GM18858 (cell line): ENCODE measurements at regions not wholly inside any gene's neighbourhood (a gene's known extent, or its start where the extent isn't known, plus 50 kb on each side); places are given as distances from the start of the nearest gene placed in this dataset.

Source experiments
- ATAC-seq: cut with Tn5 transposase; IDR thresholded peaks from one replicate; pipeline ENCODE4 v1.9.1; 2021; ENCODE audit not compliant: unreplicated experiment

DNA sequence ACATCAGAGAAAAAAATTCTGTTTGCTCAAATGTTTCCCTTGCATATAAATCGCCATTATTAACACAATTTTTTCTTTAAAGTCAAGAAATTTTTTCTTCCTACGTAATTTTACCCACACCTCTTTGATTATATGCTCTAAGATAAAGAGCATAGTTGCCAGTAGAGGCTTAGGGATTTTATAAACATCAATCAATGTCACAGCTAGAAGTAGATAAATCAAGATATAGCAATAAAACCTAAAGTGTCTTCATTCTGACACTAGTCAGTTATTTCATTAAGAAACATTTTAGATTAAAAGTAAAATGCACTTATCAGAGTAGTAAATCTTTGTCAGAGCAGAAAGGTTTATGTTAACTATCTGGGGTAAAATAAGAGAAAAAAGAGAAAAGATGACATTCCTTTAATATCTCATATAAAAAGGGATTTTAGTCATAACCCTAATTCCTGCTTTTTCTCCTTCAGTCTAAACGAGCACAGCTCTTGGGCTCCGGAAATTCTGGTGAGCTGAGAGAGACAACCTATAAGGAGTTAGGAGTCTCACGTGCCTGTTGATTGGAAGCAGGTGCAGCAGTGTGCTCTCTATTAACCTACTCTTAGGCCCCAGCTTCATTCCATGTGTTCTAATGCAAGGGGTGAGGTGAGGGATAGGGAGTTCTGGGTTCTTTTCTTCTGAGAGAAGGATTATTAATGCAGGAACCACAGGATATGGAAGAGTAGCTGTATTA, 172.4 kb upstream of the GULP1 start:
- no peak for ATAC-seq

DNA sequence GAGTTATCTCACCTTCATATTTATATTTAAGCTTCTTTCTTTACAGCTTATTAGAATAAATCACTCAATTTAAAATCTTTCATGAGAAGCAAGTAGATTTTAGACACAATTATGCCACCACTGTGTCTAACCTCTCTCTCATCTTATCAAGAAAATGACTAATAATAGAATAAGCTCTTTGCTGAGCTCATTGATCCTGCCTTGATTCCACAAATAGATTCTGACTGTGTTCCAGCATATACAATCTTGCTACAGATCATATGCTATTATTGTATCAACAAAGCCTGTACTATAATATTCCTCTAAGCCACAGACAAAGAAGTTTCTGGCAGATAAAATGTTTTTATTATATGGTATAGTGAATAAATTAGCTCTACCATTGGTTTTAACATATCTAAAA, 168.7 kb upstream of the GULP1 start:
- ATAC-seq: no peak

DNA sequence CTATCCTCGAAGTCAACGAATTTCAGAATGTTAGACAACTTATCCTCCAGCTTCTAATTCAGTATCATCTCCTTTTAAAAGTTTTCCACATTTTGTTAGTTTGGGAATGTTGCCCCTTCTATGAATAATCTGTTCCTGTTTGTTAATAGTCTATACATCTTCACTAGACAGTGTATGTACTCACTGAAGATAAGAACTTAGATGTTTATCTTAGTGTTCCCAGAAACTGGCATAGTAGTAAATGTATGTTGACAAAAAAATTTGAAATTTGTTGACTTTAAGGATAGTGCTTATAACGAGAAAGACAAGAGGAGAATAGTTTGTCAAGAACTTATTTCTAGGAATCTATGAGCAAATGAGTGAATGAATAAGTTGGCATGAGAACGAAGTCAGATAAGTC, 162.0 kb upstream of the GULP1 start:
- ATAC-seq: no peak

DNA sequence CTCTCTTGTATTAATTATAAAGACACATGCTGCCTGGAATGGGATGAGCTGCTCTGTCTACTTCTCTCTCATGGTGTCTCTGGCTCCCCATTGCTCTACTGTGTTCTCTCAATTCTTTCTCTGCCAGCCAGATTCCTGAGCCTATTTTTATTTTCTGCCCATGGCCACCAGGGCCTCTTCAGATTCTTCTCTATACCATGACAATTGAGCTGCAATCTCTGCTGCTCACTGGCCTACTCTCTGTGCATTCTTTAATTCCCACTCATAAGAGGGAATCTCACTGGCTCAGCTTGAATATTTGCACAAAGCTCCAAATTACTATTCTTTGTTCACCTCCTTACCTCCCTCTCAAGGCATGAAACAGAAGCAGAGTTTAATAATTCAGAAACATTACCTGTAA, 161.4 kb upstream of the GULP1 start:
- no peak for ATAC-seq

DNA sequence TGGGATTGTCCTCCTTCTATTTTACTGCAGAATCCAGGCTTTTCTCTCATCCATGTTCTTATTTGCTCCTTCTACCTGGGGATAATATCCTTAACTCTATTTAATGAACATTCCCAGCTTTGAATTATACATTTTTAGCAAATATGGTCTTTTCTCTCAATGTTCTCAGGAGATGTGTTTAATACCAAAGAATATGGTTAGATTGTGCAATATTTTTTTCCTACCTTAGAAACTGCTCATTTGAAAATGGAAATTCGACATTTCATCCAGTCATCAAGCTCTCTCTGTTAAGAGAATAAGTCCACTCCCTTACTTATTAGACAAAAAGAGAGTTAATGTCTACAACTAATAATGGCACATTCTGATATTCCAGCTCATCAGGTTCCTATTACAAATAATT, 160.4 kb upstream of the GULP1 start:
- no peak for ATAC-seq

DNA sequence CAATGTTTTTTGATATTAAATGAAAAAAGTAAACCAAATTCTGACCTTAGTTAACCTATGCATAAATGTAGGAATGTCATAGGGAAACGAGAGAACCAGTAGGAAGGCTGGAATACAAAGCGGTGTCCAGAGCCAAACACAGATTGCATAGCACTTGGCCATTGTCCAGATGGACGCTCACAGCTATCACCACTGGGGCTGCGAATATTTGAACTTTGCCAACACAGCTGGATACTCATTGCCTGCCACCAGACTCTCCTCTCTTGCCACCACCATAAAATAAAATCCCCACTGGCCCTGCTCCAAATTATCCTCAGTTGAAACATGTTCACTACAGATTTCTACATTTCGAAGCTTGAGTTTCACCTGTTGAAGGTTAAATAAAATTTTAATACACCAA, 159.3 kb upstream of the GULP1 start:
- no peak for ATAC-seq

DNA sequence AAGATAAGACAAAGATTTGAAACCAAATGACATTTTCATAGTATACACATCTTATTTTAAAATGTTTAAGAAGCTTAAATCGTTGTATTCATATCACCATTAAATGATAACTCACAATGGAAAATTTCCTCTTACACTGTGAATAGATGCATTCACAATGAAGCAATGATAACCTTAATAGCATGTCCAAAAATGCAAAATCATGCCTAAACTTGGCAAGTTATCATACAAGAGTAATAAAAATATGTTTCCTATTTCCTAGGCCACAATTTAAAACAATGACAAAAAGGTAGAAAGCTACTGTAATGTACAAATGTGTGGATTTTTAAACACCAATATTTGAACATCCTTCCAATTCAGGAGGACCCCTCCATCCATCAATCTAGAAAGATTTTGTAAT, 157.4 kb upstream of the GULP1 start:
- ATAC-seq: no peak

DNA sequence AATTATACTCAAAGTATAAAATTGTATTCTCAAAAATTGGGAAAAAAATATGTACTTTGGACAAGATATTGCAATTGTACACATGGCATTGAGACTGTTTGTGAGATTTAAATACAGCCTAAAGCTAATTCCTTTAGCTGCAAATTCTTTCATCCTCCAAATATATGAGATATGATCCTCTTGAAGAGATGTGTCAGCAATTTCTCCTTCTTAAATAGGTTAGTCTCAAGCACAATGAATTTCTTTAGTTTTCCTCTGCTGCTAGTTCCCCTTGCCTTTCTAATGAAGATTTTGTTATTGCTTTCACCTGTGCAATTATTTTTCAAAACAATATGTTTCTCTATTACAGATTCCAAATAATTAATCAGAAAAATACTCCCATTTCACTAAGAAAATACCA, 153.4 kb upstream of the GULP1 start:
- no peak for ATAC-seq

DNA sequence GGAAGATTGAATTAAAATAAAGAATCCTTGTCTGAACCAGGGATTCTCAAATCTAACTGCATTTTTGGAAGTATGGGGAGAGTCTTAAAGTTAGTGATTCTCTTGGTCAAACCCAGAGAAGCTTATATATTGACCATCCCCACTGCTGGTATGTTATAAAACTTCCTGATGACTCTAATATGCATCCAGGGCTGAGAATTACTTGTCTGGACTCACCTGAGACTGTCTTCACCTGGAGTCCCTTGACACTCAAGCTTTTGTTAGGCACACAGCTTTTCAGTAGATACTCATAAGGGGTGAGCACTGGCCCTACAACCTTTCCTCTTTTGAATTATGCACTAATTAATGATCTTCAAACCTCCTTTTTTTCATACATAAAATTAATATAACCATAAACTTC, 149.6 kb upstream of the GULP1 start:
- no peak for ATAC-seq

DNA sequence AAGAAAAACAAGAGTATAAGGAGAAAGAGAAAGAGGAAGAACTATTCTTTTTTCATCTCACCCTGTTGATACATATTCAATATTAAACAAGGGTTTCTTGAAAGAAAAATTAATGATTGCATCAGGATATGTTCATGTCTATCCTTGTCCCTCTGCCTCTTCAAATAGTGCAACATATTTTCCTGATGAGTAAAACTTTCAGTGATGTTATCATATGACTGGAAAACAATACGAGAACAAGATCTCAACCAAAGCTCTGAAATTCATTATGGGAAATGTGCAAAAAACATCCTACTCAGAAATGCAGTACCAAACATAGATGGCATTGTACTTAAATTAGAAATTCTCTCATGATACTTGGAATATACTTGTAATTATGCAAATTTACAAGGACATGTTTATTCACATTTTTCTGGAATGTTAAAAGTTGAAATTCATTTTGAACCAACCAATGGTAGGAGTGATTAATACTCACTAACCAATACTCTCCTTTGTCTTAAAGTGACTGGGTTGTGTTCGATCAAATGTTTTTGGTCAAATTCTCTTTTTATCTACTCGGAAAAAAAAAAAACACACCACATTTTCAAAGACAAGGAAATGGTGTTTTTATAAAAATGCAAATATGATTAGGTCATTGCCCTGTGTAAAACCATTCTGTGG, 148.9 kb upstream of the GULP1 start:
- no peak for ATAC-seq

DNA sequence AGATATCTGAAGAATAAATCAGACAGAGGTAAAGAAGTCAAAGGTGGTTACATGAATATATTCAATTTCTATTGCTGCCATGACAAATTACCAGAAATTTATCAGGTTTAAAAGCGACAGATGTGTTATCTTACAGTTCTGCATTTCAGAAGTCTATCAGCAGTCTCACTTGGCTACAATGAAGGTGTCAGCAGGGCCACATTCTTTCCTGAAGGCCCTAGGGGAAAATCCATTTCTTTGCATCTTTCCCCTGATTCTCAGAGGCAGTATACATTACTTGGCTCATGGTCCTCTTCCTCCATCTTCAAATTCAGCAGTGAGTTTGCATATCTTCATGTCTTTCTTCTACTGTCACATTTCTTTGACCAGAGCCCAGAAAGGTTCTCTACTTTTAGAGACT, 145.8 kb upstream of the GULP1 start:
- ATAC-seq: no peak

DNA sequence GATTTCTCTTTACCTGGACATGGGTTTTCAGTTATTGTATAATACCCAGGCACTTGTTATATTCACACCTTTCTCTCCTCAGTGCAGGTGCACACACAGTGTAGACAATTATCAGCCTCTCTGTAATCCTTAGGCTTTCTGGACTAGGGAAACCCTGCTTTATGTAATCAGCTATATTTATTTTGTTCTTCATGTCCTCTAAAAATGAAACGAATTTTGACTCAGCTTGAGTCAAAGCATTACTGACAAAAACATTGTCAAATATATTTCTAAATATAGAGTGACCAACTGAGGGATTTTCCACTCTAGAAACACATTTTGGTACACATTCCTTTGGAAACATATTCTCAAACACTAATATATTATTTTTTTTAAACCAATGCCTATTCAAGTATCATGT, 144.8 kb upstream of the GULP1 start:
- no peak for ATAC-seq

DNA sequence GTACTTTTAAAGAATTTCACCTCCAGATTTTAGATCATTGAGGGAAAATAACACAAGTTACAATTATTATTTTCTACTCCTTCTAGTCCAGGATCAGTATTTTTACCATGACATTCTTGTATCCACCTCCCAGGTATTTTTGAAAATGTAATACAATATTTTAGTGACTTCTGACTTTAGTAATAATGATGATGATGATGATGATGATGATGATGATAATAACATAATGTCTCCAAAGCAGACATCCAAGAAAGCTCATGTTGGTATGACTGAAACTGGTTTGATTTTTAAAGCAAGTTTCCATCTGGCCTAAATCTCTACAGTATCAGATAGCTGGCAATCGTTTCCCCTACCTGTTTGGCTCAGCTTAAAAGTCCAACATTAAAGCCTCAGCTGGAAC, 140.0 kb upstream of the GULP1 start:
- ATAC-seq: no peak

DNA sequence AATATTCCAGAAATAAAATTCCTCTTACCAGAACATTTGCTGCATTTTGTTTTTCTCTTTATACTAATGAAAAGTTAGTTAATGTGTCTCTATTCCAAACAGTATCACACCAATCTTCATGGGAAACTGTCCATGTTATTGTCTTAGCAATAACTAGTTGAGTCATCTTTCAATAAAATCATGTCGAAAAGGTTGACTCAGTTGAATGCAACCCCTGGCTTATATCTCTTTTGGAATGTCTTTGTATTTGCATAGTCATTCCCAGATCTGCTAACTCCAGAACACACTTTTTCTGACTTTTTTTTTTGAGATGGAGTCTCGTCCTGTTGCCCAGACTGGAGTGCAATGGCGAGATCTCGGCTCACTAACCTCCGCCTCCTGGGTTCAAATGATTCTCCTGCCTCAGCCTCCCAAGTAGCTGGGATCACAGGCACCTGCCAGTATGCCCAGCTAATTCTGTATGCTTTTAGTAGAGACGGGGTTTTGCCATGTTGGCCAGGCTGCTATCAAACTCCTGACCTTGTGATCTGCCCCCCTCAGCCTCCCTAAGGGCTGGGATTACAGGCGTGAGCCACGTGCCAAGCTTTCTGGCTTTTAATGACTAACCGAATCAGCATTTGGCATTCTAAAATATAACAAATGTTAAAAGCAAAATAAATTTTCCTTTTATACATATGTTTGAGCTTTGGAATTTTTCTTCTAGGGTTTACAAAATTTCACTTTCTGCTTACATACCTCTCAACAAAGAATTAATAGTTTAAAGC, 133.2 kb upstream of the GULP1 start:
- ATAC-seq: no peak

DNA sequence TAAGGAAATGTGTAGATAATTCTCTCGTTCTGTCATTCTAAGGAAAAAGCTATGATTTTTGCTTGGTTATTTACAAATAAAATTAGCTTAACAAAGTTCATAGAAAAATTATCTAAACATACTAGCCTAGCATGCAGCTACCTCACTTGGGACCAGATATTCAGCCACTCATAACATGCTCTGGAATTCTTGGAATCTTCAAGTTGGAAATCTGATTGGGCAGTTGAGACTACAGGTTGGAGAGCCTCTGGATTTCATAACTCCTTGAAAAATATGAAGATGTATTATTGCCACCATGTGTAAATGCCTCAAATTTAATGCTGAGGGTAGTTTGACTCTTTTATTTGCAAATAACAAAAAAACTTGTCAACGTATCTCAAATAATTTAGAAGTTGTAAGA, 132.2 kb upstream of the GULP1 start:
- no peak for ATAC-seq

DNA sequence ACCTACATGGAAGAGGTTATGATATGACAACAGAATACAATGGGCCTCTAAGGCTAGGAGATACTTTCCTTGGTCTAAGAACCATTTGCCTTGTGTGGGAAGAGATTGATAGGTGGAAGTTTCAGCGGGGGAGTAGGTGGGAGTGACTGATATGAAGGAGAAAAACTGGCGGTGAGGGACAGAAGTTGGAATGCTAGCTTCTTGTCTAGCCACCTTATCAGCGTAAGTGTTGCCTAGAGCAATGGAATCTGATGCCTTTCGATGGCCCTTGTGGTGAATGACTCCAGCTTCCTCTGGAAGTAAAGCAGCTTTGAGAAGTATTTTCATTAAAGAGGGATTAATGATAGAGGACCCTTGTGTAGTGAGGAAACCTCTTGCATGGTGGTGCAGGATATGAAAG, 121.3 kb upstream of the GULP1 start:
- no peak for ATAC-seq

DNA sequence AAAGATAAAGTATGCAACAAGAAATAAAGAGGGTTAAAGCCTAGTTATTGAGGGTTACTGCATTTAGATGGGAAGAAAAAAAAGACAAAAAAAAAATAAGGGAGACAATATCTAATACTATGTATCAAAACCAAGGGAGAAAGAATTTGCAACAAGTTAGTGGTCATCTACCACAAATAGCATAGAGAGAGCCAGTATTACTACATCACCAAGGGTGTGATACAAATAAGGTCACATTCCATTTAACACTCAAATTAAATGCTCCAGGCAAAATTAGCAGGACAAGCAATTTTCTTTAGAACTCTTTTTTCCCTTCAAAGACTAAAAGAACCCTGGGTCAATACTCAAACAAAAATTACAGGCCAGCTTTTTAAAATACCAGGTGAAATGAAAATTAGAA, 115.1 kb upstream of the GULP1 start:
- ATAC-seq: no peak

DNA sequence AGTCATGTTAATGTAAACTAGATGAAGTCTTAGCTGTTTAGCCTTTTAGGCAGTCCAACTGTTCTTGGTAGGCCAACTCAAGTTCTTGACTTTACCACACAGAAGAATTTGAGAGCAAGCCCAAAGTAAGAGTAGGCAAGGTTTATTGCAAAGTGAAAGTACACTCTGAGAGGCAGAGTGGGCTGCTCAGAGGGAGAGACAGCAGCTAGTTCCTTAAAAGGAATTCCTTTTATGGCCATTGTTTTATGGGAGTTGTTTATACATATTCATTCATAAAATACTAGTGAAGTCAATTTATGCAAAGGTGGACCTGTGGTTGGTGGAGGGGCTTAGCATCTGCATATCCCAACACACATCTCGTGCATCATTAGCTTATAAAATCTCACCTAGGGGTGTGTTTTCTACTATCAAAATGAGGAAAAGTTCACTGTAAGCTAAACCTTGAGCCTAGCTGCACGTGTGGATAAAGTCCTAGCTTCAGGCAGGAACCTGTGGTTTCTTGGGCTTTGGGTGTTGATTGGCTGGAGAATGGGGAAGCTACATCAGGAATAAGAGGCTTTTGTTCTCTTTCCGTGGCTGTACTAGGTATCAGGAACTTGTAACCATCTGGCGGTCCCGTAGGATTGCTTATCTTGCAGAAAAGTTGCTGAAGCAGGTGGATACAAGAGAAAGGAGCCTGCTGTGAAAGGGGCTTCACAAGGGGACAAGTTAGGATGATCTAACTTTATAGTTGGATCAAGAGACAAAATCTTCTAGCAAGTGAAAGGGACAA, 110.4 kb upstream of the GULP1 start:
- ATAC-seq: no peak

DNA sequence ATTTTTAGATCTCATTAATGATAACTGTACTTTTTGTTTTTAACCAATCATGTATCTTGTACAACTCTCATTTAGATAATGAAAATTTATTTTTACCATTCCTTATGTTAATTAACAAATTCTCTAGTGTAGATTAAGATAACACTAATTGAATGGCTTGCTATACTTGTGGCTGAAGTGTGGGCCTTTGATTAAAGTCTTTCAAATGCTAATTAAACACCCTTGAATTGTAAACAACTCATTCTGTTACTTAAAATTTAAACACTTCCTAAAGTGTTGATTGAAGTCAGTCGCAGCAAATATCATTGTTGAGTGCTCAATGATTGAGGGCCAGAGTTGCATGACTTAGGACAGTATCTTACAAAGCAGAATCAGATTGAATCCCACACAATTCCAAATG, 109.8 kb upstream of the GULP1 start:
- ATAC-seq: no peak

DNA sequence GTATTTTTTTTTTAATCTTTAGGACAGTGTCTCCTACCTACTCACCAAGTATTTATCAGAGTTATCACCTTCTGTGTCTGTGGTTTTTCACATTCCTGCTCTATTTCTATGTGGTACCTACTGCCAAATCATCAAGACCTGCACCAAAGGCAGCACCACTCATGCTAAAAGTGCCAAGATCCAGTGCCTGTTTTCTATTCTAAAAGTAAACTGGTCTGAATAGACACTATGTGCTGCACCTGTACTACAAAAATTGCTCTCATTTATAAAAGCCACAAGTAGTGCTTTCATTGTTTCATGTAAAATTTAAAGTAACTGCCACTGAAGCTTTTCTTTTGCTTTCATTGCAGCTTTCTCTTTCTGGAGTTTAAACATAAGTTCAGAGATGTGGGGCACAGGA, 103.9 kb upstream of the GULP1 start:
- ATAC-seq: no peak

DNA sequence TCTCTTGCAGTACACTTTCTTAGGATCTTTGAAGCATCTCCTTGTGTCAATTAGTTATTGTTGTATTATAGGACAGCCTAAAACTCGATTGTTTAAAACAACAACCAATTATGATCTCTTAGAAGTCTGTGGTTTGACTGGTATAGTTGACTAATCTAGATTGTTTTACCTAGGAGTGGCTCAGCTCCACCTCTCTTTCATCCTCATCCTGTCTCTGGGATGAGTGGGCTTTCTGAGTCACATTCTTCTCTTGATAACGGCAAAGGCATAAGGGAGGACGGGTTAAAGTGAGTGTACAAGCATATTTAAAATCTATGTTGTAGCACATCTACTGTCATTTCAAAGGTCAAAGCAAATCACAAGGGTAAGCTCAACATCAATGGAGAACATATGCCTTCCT, 102.3 kb upstream of the GULP1 start:
- no peak for ATAC-seq

DNA sequence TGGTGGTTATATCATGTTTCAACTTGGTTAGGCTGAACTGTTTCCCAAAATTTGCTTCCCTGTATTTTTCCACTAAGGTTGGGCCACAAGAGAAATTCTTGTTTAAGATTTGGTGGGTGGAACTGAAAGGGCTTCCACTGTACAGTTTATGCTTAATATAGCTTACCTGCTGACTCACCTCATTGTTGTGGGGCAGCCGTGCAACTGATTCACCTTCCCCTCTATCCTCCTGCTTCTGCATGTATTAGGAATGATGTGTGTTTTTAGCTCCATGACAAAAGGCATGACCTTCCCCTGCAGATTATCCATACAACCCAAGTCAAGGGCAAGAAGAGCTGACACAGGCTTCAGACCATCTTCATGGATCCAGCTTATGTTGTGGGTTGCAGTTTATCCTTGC, 98.4 kb upstream of the GULP1 start:
- no peak for ATAC-seq
